ENCODE measurements at regions not wholly inside any gene's neighbourhood (a gene's known extent, or its start where the extent isn't known, plus 50 kb on each side); places are given as distances from the start of the nearest gene placed in this dataset.

DNA sequence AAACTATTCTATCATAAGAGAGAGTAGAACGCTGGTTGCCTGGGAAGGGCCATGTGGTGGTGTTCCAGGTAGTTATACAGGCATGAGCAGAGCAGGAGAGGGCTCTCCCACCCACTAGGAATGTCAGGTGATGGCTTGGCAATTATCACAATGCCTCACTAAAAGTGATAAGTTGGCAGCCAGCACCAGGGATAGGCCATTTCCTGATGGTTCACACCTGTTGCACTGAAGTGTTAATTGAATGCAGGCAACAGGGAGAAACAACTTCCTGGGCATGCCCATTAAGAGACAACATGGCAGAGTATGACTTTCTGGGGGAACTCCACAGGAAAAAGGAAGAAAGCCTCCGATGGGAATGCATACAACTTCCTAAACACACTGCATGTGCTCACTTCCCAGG lies 593.2 kb downstream of the ELAVL2 start:
- H3K27me3 ChIP-seq (ENCODE audit: control insufficient read depth, insufficient read depth, low read length) = no peaks in the 10 kb centered on the region
- no peak overlapping the region for H3K4me2 ChIP-seq (ENCODE audit: low read depth, low read length)
- H3K56ac ChIP-seq (ENCODE audit: extremely low read depth, insufficient read depth, low read length) = no peak overlapping the region
- TF ChIP-seq, protein P1, sequence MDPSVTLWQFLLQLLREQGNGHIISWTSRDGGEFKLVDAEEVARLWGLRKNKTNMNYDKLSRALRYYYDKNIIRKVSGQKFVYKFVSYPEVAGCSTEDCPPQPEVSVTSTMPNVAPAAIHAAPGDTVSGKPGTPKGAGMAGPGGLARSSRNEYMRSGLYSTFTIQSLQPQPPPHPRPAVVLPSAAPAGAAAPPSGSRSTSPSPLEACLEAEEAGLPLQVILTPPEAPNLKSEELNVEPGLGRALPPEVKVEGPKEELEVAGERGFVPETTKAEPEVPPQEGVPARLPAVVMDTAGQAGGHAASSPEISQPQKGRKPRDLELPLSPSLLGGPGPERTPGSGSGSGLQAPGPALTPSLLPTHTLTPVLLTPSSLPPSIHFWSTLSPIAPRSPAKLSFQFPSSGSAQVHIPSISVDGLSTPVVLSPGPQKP (IDR thresholded peaks at IDR 0.05; ENCODE audit: borderline replicate concordance, low read depth, low read length) = no peak
- no peak for TF ChIP-seq MAZ (IDR thresholded peaks at IDR 0.05; ENCODE audit: borderline replicate concordance, low read depth, low read length)
- TF ChIP-seq RCOR1 (IDR thresholded peaks at IDR 0.05; ENCODE audit: insufficient replicate concordance, low read length) = no peak
- POLR2A ChIA-PET (ENCODE audit: unreplicated experiment) = no interaction called here
- BruUV-seq (replicated peaks) = no TSS peak
- no peak overlapping the region for H2BK120ac ChIP-seq (ENCODE audit: low read depth, low read length)
- H3K14ac ChIP-seq (replicated peaks; ENCODE audit: low read depth, low read length) = no peak overlapping the region
- no peaks in the 10 kb centered on the region for H3K4me1 ChIP-seq (ENCODE audit: control insufficient read depth, insufficient read depth, low read length)
- no peak overlapping the region for H2AK5ac ChIP-seq (ENCODE audit: low read depth, low read length)
- no peak overlapping the region for H3K23ac ChIP-seq (ENCODE audit: low read depth, low read length)
- intact Hi-C loops (cut with micrococcal nuclease) (no loop called here), dilution Hi-C loops (cut with HindIII; ENCODE audit: low sequenced_read_pairs, unreplicated experiment) (no loop called here), in situ Hi-C loops (cut with MboI; ENCODE audit: low sequenced_read_pairs) (no loop called here)
- no peaks in the 10 kb centered on the region for H3K9me1 ChIP-seq (ENCODE audit: insufficient read depth, low read length)
- H3K4me3 ChIP-seq (ENCODE audit: insufficient read depth, low read depth, low read length) = no peak overlapping the region
- H3K9me3 ChIP-seq (ENCODE audit: control insufficient read depth, insufficient read depth, low read length) = peaks cover 6% of the 10 kb centered on the region
- H4K8ac ChIP-seq (ENCODE audit: low read depth in 2 of 2, low read length in 2 of 2) = no peak overlapping the region
- no peaks in the 10 kb centered on the region for H3K79me1 ChIP-seq (ENCODE audit: low read depth in 1 of 2, low read length in 2 of 2)
- no peak overlapping the region for H3K9ac ChIP-seq (ENCODE audit: low read depth, low read length)
- no peak for DNase-seq
- H2BK5ac ChIP-seq (ENCODE audit: low read depth, low read length, poor library complexity, severe bottlenecking) = no peak overlapping the region
- no peak overlapping the region for H3K18ac ChIP-seq (ENCODE audit: low read depth, low read length)
- H4K5ac ChIP-seq (ENCODE audit: low read depth, low read length) = no peak overlapping the region
- H4K91ac ChIP-seq (ENCODE audit: insufficient read depth, low read depth, low read length) = no peak overlapping the region
- no peaks in the 10 kb centered on the region for H3K36me3 ChIP-seq (ENCODE audit: control insufficient read depth, insufficient read depth, low read length)
- H2BK20ac ChIP-seq (ENCODE audit: low read depth, low read length) = no peak overlapping the region
- no peaks in the 10 kb centered on the region for H4K20me1 ChIP-seq (ENCODE audit: insufficient read depth, low read length)
- H3K27ac ChIP-seq (ENCODE audit: insufficient read depth, low read length) = no peak overlapping the region
- WGBS, 2 experiments (ENCODE audit: extremely low coverage in 2 of 2, insufficient read length in 1 of 2) = no CpG with 5 or more reads among the region's 2 CpGs
- H2BK15ac ChIP-seq (ENCODE audit: low read depth, low read length) = no peak overlapping the region
- no peak for ATAC-seq (ENCODE audit: low read depth)
- H2AFZ ChIP-seq (replicated peaks; ENCODE audit: low read length, poor library complexity) = no peak overlapping the region
- H3K4ac ChIP-seq (ENCODE audit: low read depth, low read length) = no peak overlapping the region
- CTCF ChIA-PET = no interaction called here
- no peak overlapping the region for H2AK9ac ChIP-seq (replicated peaks; ENCODE audit: low read depth, low read length, poor library complexity)

All from IMR-90 (cell line).